DMS53 treated with DMSO at 0.1 percent for 48 hours (cell line): ENCODE measurements at regions not wholly inside any gene's neighbourhood (a gene's known extent, or its start where the extent isn't known, plus 50 kb on each side); places are given as distances from the start of the nearest gene placed in this dataset.

Experiments used
- DNase-seq: peaks from one replicate; lab custom pipeline; 2025; ENCODE audit not compliant: unreplicated experiment; lab: John Stamatoyannopoulos, UW

GRCh38 chr4:3343358-3343757, 50.5 kb downstream of the RGS12 start:
- DNase-seq, result no peak

- no peak for DNase-seq
Measured at GRCh38 chr4:3344104-3344503, 51.3 kb downstream of the RGS12 start.

- DNase-seq, result no peak
Measured at GRCh38 chr4:3344596-3344995, 51.8 kb downstream of the RGS12 start.

GRCh38 chr4:3345384-3345783, 52.6 kb downstream of the RGS12 start:
- no peak for DNase-seq

GRCh38 chr4:3346146-3346545, 53.3 kb downstream of the RGS12 start:
- peak; percentile 52 for DNase-seq

GRCh38 chr4:3347871-3348270, 55.0 kb downstream of the RGS12 start:
- no peak for DNase-seq

GRCh38 chr4:3348621-3349020, 55.8 kb downstream of the RGS12 start:
- no peak for DNase-seq

GRCh38 chr4:3349116-3349515, 56.3 kb downstream of the RGS12 start:
- DNase-seq, result no peak

- no peak for DNase-seq
Measured at GRCh38 chr4:3351997-3352396, 59.2 kb downstream of the RGS12 start.

GRCh38 chr4:3352505-3352904, 59.7 kb downstream of the RGS12 start:
- DNase-seq, result no peak

GRCh38 chr4:3352941-3353594, 60.2 kb downstream of the RGS12 start:
- no peak for DNase-seq

- no peak for DNase-seq
Measured at GRCh38 chr4:3353752-3354454, 61.1 kb downstream of the RGS12 start.

- no peak for DNase-seq
Measured at GRCh38 chr4:3354455-3354811, 61.6 kb downstream of the RGS12 start.

GRCh38 chr4:3355266-3355748, 62.5 kb downstream of the RGS12 start:
- DNase-seq, result no peak

- no peak for DNase-seq
Measured at GRCh38 chr4:3358656-3359055, 65.8 kb downstream of the RGS12 start.

- DNase-seq, result no peak
Measured at GRCh38 chr4:3360777-3361176, 68.0 kb downstream of the RGS12 start.

GRCh38 chr4:3361406-3361805, 68.6 kb downstream of the RGS12 start:
- DNase-seq, result no peak

- no peak for DNase-seq
Measured at GRCh38 chr4:3361896-3362295, 69.1 kb downstream of the RGS12 start.

- DNase-seq, result no peak
Measured at GRCh38 chr4:3362431-3363287, 69.8 kb downstream of the RGS12 start.

GRCh38 chr4:3363411-3364141, 70.8 kb downstream of the RGS12 start:
- DNase-seq, result no peak

GRCh38 chr4:3364199-3364598, 71.4 kb downstream of the RGS12 start:
- DNase-seq, result no peak
